ENCODE measurements at regions not wholly inside any gene's neighbourhood (a gene's known extent, or its start where the extent isn't known, plus 50 kb on each side); places are given as distances from the start of the nearest gene placed in this dataset.

DNA sequence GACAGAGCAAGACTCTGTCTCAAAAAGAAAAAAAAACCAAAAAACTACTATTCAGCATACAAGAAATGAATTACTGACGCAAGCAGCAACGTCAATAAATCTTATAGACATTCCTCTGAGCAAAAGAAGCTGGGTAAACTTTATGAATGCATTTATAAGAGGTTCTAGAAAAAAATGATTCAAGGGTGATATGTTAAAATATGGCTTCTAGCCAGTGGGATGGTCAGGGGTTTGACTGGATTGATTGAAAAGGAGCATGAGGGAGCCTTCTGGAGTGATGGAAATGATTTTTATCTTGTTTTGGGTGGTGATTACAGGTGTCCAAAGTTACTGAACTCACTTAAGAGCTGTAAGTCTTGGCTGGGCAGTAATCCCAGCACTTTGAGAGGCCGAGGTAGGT is 64.9 kb upstream of the SALL4 start:
- DNase-seq, result no peak

DNA sequence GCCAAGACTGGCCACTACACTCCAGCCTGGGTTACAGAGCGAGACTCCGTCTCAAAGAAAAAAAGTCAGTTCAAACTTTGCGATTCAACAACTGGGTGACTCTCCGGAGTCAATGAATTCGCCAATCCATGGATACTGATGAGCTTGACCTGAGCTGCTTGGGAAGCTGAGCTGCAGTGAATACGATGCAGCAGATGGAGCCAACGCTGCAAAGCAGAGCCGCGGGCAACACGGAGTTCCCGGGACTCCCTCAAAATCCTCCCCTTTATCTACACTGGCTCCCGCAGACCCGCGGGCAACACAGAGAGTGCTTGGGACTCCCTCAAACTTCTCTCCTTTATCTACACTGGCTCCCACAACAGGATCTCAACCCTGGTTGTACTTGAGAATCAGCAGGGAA is 62.6 kb upstream of the SALL4 start:
- no peak for DNase-seq

DNA sequence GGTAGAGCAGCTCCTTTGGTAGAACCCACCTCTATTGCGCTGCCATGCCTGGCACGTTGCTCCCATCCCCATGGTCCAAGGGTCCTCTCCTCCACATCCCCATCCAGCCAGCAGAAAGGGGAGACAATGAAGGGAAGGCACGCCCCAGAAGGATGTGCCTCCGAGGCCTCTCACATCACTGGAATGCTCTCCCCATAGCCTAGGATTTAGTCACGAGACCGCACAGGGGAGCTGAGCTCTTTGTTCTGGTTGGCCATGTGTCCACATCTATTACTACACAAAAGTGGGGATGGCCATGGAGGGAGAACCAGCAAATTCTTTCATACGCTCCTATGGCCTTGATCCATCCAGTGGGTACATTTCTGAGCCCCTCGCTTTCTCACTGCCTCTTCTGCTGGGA is 60.5 kb upstream of the SALL4 start:
- DNase-seq, result no peak

DNA sequence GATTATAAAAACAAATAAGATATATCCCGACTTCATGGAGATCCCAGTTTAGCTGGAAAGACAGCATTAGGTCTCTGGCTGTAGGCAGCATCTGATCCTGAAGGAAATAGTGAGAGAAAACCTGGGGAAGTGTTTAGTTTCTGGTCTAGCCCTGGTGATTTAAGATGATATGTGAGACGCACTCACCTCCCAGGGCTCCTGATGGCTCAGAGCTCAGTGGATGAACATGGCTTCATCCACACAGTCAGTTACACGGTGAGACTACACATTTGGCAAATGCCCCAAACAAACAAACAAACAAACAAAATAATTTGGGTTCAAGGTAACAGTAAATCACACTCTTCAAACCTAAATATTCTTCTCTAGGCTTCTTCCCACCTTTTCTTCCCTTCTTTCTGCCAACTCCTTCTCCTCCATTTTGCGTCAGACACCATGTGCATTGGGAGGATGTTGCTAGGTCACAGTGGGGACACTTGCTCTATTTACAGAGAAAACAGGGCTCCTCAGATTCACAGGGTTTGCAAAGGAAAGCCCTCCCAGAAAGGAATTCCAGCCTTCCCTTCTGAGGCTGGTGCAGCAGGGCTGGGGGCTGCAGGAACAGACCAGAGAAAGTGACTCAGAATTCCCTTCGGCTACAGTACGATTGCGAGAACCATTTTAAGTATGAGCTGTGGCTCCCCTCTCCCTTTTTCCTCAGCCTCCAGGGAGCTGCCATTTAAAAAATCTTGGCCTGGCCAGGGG is 59.6 kb upstream of the SALL4 start:
- DNase-seq, result no peak

DNA sequence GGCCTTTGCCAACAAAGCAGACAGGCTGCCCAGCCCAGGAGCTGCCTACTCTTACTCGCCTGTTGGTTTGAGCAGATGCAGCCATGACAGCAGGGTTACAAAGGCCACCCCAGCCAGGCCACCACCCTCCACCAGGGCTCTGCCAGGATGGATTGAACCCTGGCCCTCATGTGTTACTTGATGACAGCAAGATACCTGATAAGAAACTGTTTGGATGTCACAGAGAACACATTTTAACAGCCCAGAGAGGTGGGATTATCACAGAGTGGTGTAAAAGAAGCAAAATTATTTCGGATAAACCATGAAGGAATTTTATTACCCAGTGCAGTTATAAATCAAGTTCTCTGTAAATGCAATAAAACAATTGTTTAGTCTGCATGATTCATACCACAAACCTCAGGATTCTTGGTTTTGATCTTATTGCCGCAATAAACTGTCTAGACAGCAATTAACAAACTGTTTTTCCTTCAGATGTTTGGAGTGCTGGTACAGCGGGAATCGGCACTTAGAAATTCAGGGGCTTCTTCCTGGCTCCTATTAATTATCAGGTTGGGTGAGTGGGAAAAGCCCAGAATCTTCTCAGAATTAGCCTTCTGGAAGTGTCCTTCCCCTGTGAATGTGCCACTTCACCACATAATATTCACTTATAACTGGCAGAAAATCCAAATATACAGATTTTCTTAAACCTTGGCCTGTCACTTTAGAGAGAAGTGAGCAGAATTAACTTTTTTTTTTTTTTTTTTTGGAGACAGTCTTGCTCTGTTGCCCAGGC is 58.0 kb upstream of the SALL4 start:
- DNase-seq, result no peak

DNA sequence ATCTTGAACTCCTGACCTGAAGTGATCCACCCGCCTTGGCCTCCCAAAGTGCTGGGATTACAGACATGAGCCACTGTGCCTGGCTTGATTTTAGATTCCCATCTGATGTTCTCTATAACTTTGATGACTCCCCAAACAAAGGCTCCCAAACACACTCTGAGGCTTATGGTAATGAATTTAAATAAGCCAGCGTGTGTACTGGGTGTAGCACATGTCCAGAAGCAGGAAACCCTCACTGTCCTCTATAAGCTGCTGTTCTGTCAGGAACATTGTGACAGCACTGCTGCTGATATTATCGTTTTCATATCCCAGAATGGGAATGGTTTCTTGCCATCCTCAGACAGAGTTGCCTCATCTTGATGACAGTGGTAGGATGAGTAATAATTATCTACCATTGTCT is 54.1 kb upstream of the SALL4 start:
- no peak for DNase-seq

DNA sequence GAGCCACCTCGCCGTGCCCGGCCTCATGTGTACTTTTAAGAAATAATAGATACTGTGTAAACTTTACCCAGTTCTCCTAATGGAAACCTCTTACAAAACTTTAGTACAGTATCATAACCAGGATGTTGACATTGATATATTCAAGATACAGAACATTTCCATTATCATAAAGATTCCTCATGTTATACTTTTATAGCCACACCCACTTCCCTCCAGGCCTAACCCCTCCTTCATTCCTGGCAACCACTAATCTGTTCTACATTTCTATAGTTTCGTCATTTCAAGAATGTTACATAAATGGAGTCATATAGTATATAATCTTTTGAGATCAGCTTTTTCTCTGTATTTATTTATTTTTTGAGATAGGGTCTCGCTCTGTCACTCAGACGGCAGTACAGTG is 52.6 kb upstream of the SALL4 start:
- DNase-seq, result no peak
